Adrenal gland (tissue), 9 donors: ENCODE measurements at regions not wholly inside any gene's neighbourhood (a gene's known extent, or its start where the extent isn't known, plus 50 kb on each side); places are given as distances from the start of the nearest gene placed in this dataset.

Experiments used
- DNase-seq, 7 donors: peaks; one replicate each; pipeline ENCODE4 v3.0.0-alpha.2; 2019 to 2020
- H3K27ac ChIP-seq, 5 donors: fragments of 200-600 bp; sonication (generic) in 4 of 5; 1 replicate in 3 of 5; 2 replicates in 2 of 5; pipeline versions ENCODE4 v1.5.1 to v1.8.0; 2016 to 2020; ENCODE audit warnings: mild to moderate bottlenecking in 1 of 5
- H3K27me3 ChIP-seq: fragments of 200-600 bp; 2 replicates; pipeline ENCODE4 v1.8.0; 2021
- H3K36me3 ChIP-seq, 2 donors: fragments of 200-600 bp; replicated peaks in 1 of 2; 1 replicate in 1 of 2; 2 replicates in 1 of 2; pipeline versions ENCODE4 v1.5.1 to v1.8.0; 2018 to 2022
- H3K4me1 ChIP-seq, 2 donors: fragments of 200-600 bp; replicated peaks in 1 of 2; 1 replicate in 1 of 2; 2 replicates in 1 of 2; pipeline versions ENCODE4 v1.5.1 to v1.8.0; 2018 to 2021
- H3K4me3 ChIP-seq, 4 donors: fragments of 200-600 bp; sonication (generic) in 3 of 4; one replicate each; pipeline ENCODE4 v1.5.1; 2016 to 2018
- H3K9me3 ChIP-seq, 3 donors: fragments of 200-600 bp; sonication (generic) in 1 of 3; replicated peaks in 1 of 3; 1 replicate in 2 of 3; 2 replicates in 1 of 3; pipeline versions ENCODE4 v1.5.1 to v1.8.0; 2016 to 2021
- POLR2A ChIP-seq, 2 donors: fragments of 450-650 bp; IDR thresholded peaks; one replicate each; pipeline ENCODE4 v1.6.1; 2017; ENCODE audit warnings: antibody characterized with exemption in 2 of 2, mild to moderate bottlenecking in 2 of 2, moderate library complexity in 1 of 2
- WGBS, 4 donors: extraction: QIAGEN DNeasy Blood & Tissue Kit in 2 of 4; methylation state at CpG; one replicate each; pipeline versions ENCODE4 v1.1.5 to v1.1.7; 2013 to 2017; 5-methylcytosine and 5-hydroxymethylcytosine counted together
- intact Hi-C, 2 donors: fragments of 100-400 bp; cut with DNase I; formaldehyde crosslinking; loops; one replicate each; pipeline versions ENCODE4 v1.14.1 to v1.15.0; 2022 to 2023
- TF ChIP-seq, protein P1 (sequence below), 6 experiments: fragments of 450-650 bp in 4 of 6; fragments of 200-600 bp in 2 of 6; sonication (generic) in 1 of 6; IDR thresholded peaks; 1 replicate in 5 of 6; 2 replicates in 1 of 6; pipeline versions ENCODE4 v1.5.1 to v1.8.0; 2016 to 2021; ENCODE audit warnings: antibody characterized with exemption in 6 of 6, mild to moderate bottlenecking in 2 of 6, moderate library complexity in 1 of 6
- donor health status: healthy with polysubstance abuse.
- donor health status: Bipolar disorder and iron deficiency.
- donor health status: DM: yes; HTN: yes; CAD: no.
- donor health status: DM: no; HTN: no; CAD: no.
- donor health status: DM: no; HTN: no; CAD: no.

DNA sequence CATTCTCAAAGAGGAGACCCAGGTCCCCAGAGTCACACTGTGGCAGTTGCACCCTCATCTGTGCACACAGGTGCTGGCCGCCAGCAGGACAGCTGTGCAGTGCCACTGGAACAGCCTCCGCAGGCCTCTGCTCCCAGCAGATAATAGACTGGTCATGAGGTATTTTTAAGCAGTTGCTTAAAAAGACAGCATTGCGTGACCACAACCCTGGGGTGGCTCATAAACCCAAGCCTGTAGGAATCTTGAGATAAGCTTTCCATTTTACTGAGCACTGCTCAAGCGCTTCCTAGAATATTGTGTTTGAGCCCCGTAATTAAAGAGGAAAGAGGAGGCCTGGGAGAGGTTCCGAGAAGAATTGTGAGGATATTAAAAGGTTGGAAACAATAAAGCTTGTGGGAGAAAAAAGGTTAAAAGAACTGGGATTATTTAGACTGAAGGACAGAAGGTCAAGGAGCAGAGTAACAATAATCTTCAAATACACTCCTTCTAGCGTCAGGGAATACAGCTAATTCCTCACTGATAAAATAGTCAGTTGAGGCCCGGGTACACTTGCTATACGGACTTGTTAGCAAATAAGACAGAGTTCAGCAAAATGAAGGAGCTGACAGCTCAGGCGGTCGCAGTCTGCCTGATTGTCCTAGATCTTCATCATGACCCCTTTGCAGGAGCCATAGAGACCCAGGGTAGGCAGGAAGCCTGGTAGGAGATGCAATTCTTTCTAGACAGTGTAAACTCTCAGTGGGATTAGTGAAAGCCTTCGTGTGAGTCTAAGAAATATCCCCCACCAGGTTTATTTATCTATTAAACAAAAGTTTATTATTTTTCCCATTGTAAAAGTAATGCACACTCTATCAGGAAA, 86.2 kb upstream of the KIT start:
- H3K36me3 ChIP-seq = no peaks in the 10 kb centered on the region
- H3K4me3 ChIP-seq = no peak overlapping the region
- no peak overlapping the region for H3K27ac ChIP-seq
- no peak for TF ChIP-seq POLR2A (IDR thresholded peaks at IDR 0.05)
- TF ChIP-seq, protein P1, sequence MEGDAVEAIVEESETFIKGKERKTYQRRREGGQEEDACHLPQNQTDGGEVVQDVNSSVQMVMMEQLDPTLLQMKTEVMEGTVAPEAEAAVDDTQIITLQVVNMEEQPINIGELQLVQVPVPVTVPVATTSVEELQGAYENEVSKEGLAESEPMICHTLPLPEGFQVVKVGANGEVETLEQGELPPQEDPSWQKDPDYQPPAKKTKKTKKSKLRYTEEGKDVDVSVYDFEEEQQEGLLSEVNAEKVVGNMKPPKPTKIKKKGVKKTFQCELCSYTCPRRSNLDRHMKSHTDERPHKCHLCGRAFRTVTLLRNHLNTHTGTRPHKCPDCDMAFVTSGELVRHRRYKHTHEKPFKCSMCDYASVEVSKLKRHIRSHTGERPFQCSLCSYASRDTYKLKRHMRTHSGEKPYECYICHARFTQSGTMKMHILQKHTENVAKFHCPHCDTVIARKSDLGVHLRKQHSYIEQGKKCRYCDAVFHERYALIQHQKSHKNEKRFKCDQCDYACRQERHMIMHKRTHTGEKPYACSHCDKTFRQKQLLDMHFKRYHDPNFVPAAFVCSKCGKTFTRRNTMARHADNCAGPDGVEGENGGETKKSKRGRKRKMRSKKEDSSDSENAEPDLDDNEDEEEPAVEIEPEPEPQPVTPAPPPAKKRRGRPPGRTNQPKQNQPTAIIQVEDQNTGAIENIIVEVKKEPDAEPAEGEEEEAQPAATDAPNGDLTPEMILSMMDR (IDR thresholded peaks at IDR 0.05) = no peak
- H3K9me3 ChIP-seq = no peaks in the 10 kb centered on the region
- intact Hi-C loops = no loop called here
- 81 to 90% (median 87%) methylated on average over 12 of the region's 12 CpGs for WGBS, 4 donors
- no peak for DNase-seq
- no peaks in the 10 kb centered on the region for H3K4me1 ChIP-seq
- no peaks in the 10 kb centered on the region for H3K27me3 ChIP-seq

DNA sequence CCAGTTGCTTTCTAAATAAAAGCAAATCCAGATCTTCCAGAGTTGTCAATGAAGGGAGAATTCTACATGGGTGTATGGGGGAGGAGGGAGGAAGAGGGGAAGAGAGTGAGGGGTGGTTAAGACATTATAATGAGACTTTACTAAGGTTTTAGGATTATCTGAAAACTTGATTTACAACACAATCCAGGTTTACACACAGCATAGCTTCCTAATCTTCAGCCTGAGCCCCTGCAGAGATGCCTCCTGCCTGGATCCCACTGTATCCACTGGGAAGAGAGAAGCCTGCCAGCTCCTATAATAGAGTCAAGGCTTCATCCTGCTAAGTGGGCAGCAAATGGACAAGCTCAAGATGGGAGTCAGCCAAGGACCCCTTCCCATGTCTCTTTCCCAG, 85.6 kb upstream of the KIT start:
- H3K9me3 ChIP-seq = no peaks in the 10 kb centered on the region
- TF ChIP-seq, protein P1 (IDR thresholded peaks at IDR 0.05) = no peak
- no peak for TF ChIP-seq POLR2A (IDR thresholded peaks at IDR 0.05)
- DNase-seq = no peak
- H3K36me3 ChIP-seq = no peaks in the 10 kb centered on the region
- H3K4me1 ChIP-seq = no peaks in the 10 kb centered on the region
- H3K4me3 ChIP-seq = no peak overlapping the region
- no peaks in the 10 kb centered on the region for H3K27me3 ChIP-seq
- H3K27ac ChIP-seq = no peak overlapping the region
- intact Hi-C loops = no loop called here

DNA sequence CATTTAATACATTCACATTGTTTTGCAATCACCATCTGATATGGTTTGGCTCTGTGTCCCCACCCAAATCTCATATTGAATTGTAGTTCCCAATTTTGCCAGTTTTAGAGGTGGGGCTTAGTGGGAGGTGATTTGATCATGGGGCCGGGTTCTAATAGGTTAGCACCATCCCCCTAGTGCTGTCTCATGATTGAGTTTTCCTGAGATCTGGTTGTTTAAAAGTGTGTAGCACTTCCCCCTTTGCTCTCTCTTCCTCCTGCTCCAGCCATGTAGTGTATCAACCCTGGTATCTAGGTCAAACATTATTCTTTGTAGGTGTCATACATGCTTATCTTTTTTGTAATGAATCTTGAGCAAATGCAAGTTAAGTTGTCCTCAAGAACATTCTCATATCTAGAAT, 83.3 kb upstream of the KIT start:
- Histone ChIP-seq H3K27ac (no peak overlapping the region), H3K4me3 (no peak overlapping the region), H3K27me3 (no peaks in the 10 kb centered on the region), H3K36me3 (no peaks in the 10 kb centered on the region), H3K9me3 (no peaks in the 10 kb centered on the region), H3K4me1 (no peaks in the 10 kb centered on the region)
- DNase-seq = no peak
- no peak for TF ChIP-seq POLR2A (IDR thresholded peaks at IDR 0.05)
- TF ChIP-seq, protein P1 (IDR thresholded peaks at IDR 0.05) = no peak
- intact Hi-C loops = no loop called here
- WGBS, 4 donors = 74 to 88% (median 86%) methylated on average over 1 of the region's 1 CpG

DNA sequence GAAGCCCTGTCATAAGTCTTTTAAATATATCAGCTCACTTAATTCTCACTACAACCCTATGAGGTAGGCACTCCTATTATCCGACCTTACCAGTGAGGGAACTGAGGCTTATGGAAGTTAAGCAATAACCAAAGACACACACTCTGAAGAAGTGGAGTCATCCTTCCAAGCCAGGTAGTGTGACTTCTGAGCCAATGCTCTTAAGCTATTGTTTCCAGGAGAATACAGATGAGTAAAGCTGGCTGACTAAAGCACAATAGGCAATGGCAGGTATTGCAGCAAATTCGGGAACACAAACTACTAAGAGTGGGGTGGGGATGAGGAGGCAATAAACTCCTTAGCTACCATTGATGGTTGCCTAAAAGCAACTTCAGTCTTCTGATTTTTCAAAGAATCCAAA, 81.8 kb upstream of the KIT start:
- TF ChIP-seq, protein P1 (IDR thresholded peaks at IDR 0.05) = no peak
- TF ChIP-seq POLR2A (IDR thresholded peaks at IDR 0.05) = no peak
- H3K9me3 ChIP-seq = no peaks in the 10 kb centered on the region
- H3K36me3 ChIP-seq = no peaks in the 10 kb centered on the region
- intact Hi-C loops = no loop called here
- H3K27me3 ChIP-seq = no peaks in the 10 kb centered on the region
- H3K4me1 ChIP-seq = no peaks in the 10 kb centered on the region
- 69 to 84% (median 77%) methylated on average over 2 of the region's 2 CpGs for WGBS, 4 donors
- H3K27ac ChIP-seq = no peak overlapping the region
- H3K4me3 ChIP-seq = no peak overlapping the region
- DNase-seq = no peak
